CD1c-positive myeloid dendritic cell (primary cell): ENCODE measurements at regions not wholly inside any gene's neighbourhood (a gene's known extent, or its start where the extent isn't known, plus 50 kb on each side); places are given as distances from the start of the nearest gene placed in this dataset.

ENCODE experiments used
- DNase-seq: peaks from one replicate; pipeline ENCODE4 v3.0.0-alpha.2; 2016; ENCODE audit errors: extremely low spot score

GRCh38 chr18:70384181-70384790 lies 95.4 kb downstream of the SOCS6 start:
- no peak for DNase-seq

- DNase-seq, result no peak
These were observed 94.3 kb downstream of the SOCS6 start for GRCh38 chr18:70382992-70383717.

DNA sequence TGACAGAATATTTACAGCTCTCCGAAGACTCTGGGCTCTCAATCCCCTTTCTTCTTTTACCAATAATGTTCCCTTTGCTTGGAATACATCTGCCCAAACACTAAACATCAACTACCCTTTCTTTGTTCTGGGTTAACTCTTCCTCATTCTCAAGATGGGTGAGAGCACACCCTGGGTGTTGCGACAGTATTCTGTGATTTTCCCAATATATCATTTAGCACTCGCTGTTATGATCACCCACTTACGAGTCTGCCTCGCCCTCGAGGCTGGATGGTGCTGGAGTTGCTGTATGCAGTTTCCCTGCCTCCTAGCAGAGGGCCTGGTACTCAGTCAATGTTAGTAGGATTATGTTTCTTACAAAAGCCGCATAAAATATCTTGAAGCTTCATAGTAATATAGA lies 93.2 kb downstream of the SOCS6 start:
- DNase-seq, result peak; percentile 32

DNA sequence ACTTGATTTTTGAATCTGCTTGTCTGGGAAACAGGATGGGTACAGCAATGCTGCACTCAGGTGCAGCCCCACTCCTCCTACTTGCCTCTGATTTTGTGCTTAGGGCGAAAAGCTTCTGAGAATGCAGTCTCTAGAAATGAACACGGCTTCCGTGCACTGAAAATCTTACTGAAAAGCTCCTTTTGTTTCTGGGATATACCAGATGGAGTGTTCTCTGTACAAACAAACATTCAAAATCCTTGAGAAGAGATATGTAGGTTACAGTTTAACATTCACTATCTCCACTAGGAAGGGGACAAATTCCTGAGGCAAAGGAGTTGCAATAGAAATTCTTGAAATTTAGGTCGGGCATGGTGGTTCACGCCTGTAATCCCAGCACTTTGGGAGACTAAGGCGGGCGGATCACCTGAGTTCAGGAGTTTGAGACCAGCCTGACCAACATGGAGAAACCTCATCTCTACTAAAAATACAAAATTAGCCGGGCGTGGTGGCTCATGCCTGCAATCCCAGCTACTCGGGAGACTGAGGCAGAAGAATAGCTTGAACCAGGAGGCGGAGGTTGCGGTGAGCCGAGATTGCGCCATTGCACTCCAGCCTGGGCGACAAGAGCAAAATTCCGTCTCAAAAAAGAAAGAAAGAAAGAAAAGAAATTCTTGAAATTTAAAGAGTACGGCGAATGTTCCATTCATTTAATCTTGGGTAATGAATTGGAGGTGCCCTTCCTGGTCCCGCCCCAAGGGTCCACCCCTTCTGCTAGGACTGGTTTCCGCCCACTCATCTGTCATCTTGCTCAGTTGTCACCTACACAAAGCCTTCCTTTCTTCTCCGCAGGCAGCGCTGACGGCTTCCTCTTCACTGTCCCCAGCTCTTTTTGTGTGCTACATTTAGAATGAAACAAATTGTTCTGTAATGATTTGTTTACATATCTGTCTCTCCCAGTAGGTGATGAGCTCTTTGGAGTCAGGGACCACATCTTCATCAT lies 92.4 kb downstream of the SOCS6 start:
- DNase-seq, result peak; percentile 41
